HCT116 (cell line): ENCODE measurements at regions not wholly inside any gene's neighbourhood (a gene's known extent, or its start where the extent isn't known, plus 50 kb on each side); places are given as distances from the start of the nearest gene placed in this dataset.

ENCODE experiments used
- EZH2 ChIP-seq: fragments of 200-600 bp; sonication (generic); IDR thresholded peaks from 2 replicates; pipeline ENCODE4 v1.6.1; 2017; ENCODE audit warnings: antibody characterized with exemption, mixed run types
- EZH2phosphoT487 ChIP-seq: fragments of 200-600 bp; IDR thresholded peaks from 2 replicates; pipeline ENCODE4 v1.6.1; 2018; ENCODE audit warnings: antibody characterized with exemption, borderline replicate concordance
- POLR2A ChIP-seq: IDR thresholded peaks from 2 replicates; pipeline ENCODE4 v1.7.0; 2011; ENCODE audit warnings: borderline replicate concordance; ENCODE audit not compliant: insufficient read depth, insufficient read length; ENCODE audit errors: extremely low read depth
- TF ChIP-seq, protein P1 (sequence below), 3 experiments: fragments of 200-600 bp in 1 of 3; sonication (generic) in 1 of 3; IDR thresholded peaks in 2 of 3; conservative IDR thresholded peaks in 1 of 3; 2 replicates each; pipeline ENCODE4 v1.5.1; 2012 to 2017; ENCODE audit warnings: low read depth in 2 of 3, low read length in 2 of 3, antibody characterized with exemption in 1 of 3, borderline replicate concordance in 1 of 3, control low read depth in 1 of 3, mild to moderate bottlenecking in 1 of 3, mixed read lengths in 1 of 3, mixed run types in 1 of 3, moderate library complexity in 1 of 3; ENCODE audit not compliant: insufficient read depth in 1 of 3
- TF ChIP-seq, protein P2 (sequence below): IDR thresholded peaks from 2 replicates; pipeline ENCODE4 v1.6.1; 2012; ENCODE audit warnings: low read depth

DNA sequence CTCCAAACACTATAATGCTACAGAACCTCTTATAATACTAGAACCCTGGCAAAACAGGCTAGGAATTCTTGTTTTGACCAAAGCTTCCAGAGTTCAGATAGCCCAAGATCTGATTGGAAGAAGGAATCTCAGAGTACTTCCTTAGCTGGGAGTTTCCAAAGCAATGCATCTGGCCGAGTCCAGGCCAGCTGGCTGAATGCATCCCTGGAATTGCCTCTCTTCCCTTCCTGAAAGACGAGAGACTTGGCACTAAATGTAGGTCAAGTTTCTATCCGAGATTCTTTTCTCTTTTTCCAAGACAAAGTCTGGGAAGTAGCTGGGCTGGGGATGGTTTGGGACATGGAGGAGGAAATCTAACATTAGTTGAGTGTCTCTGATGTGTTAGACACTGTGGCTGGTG is 68.7 kb upstream of the ADPGK start:
- no peak for TF ChIP-seq POLR2A
- no peak for TF ChIP-seq EZH2
- TF ChIP-seq, protein P1, sequence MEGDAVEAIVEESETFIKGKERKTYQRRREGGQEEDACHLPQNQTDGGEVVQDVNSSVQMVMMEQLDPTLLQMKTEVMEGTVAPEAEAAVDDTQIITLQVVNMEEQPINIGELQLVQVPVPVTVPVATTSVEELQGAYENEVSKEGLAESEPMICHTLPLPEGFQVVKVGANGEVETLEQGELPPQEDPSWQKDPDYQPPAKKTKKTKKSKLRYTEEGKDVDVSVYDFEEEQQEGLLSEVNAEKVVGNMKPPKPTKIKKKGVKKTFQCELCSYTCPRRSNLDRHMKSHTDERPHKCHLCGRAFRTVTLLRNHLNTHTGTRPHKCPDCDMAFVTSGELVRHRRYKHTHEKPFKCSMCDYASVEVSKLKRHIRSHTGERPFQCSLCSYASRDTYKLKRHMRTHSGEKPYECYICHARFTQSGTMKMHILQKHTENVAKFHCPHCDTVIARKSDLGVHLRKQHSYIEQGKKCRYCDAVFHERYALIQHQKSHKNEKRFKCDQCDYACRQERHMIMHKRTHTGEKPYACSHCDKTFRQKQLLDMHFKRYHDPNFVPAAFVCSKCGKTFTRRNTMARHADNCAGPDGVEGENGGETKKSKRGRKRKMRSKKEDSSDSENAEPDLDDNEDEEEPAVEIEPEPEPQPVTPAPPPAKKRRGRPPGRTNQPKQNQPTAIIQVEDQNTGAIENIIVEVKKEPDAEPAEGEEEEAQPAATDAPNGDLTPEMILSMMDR (IDR thresholded peaks at IDR 0.05 in 2 of 3, conservative IDR thresholded peaks at IDR 0.05 in 1 of 3; ENCODE audit: borderline replicate concordance in 1 of 3, insufficient read depth in 1 of 3, low read depth in 2 of 3, low read length in 2 of 3), result no peak
- TF ChIP-seq, protein P2, sequence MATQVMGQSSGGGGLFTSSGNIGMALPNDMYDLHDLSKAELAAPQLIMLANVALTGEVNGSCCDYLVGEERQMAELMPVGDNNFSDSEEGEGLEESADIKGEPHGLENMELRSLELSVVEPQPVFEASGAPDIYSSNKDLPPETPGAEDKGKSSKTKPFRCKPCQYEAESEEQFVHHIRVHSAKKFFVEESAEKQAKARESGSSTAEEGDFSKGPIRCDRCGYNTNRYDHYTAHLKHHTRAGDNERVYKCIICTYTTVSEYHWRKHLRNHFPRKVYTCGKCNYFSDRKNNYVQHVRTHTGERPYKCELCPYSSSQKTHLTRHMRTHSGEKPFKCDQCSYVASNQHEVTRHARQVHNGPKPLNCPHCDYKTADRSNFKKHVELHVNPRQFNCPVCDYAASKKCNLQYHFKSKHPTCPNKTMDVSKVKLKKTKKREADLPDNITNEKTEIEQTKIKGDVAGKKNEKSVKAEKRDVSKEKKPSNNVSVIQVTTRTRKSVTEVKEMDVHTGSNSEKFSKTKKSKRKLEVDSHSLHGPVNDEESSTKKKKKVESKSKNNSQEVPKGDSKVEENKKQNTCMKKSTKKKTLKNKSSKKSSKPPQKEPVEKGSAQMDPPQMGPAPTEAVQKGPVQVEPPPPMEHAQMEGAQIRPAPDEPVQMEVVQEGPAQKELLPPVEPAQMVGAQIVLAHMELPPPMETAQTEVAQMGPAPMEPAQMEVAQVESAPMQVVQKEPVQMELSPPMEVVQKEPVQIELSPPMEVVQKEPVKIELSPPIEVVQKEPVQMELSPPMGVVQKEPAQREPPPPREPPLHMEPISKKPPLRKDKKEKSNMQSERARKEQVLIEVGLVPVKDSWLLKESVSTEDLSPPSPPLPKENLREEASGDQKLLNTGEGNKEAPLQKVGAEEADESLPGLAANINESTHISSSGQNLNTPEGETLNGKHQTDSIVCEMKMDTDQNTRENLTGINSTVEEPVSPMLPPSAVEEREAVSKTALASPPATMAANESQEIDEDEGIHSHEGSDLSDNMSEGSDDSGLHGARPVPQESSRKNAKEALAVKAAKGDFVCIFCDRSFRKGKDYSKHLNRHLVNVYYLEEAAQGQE, result no peak
- TF ChIP-seq EZH2phosphoT487, result no peak
